GM18502 (cell line): ENCODE measurements at regions not wholly inside any gene's neighbourhood (a gene's known extent, or its start where the extent isn't known, plus 50 kb on each side); places are given as distances from the start of the nearest gene placed in this dataset.
A peak's percentile ranks its signal among the peaks of the same experiment; 100 is the strongest.
"Not testable (repeated sequence)": the region's sequence is repeated elsewhere in the genome, so short reads cannot be mapped to it uniquely, and the experiment has no call there.

Experiments used
- ATAC-seq: cut with Tn5 transposase; IDR thresholded peaks from one replicate; pipeline ENCODE4 v1.9.1; 2021; ENCODE audit warnings: mild to moderate bottlenecking; ENCODE audit not compliant: unreplicated experiment, poor library complexity

DNA sequence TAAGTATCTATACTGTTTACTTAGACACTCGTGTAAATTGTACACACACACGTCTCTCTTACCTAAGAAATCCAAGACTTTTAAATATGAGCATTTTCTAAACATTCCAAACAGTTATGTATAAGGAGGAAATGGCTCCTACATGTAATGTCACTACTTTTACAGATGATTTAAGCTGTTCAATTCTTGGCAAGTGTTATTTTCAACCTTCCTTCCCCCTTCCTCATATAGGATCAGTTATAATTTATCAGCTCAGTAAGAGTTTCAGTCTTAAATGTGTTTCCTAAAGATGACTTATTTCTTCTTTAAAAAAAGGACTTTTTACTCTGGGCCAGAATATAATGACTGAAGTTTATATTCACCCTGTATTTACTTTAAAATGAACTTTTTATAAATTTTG is 601.1 kb downstream of the ANKRD50 start:
- no peak for ATAC-seq

DNA sequence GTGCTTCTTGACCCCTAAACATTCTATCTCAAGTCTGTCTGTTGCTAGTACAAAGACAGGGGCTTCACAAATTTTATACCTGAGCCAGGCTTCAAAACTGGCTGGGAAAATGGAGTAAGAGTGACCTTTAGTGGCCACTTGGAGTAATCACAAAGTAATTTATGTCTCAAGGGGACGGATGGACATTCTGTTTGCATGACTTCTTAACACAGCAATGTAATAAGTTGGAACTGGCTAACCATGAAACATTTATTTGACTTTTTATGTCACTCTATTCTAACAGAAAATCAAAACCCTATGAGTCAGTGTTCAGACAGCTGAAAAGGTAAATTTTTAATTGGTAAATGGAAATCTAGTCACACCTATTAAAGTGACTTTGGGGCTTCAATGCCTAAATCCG is 600.6 kb downstream of the ANKRD50 start:
- peak; percentile 79 for ATAC-seq

DNA sequence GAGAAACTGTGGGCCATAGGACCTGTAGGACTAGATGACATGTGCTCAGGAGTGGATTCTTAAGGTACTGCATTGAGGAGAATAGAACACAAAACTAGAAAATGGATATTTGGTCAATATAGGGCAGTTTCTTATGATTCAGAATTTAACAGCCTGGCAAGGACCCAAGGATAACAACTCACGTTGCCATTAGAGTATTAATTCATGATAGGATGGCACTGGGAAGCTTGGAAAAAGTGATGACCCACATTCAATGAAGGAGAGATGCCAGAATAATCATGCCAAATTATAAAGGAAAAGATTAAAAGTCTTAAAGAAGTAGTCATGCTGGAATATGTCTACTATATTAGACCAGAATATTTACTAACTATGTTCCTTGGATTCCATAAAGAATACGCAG is 594.5 kb downstream of the ANKRD50 start:
- no peak for ATAC-seq

DNA sequence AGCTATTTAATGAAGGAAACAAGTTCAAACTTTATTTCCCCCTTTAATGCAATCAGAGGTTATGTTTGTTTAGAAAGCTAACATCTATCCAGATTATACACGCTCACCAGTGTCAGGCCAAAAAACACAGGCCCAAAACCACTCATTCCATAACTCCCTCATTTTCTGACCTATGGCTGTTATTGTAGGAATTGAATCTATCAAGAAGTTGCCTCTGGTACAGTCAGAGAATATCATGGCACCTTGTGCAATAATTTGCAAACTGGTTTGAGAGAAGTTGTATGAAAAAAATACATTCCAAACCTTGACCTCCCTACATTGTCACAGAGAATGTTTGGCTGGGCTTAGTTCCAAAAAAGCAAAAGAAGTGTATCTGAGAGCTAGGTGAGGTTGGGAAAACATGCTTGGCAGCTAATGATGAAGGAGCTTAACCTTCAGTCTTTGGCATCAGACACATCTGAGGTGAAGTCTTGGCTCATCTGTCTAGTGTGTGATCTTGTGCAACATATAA is 591.0 kb downstream of the ANKRD50 start:
- no peak for ATAC-seq

DNA sequence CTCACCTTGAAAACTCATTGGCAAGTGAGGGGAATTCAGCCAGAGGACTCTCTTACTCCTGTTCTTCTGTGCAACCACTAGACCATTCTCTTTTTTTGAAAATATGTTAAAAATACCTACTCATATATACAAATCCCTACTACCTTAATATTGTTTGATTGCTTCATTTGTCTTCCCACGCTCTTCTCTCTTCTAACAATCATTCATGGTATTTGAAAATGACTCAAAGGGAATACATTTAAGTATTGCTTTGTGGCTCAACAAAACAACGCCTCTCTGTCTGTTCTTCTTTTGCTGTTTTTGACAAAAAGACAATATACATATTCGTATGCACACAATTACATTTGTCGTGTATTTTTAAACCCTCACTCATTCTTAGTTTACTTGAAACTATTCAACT is 589.4 kb downstream of the ANKRD50 start:
- ATAC-seq = no peak

DNA sequence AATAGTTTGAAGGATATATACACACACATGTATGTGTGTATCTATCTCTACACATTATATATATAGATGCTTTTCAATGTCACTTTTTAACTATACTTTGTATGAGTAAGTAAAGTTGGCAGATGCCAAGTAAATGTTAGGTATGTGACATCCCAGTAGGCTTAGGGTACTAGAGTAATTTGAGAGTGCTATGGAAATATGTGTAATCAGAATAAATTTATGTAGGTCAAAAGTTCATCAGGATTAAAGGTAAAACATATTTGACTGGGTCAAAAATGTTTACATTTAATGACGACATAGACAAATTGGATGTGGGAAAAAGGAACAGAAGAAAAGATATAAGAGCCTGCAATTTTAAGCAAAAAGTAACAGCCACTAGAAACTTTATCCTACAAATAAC is 588.8 kb downstream of the ANKRD50 start:
- ATAC-seq = no peak

DNA sequence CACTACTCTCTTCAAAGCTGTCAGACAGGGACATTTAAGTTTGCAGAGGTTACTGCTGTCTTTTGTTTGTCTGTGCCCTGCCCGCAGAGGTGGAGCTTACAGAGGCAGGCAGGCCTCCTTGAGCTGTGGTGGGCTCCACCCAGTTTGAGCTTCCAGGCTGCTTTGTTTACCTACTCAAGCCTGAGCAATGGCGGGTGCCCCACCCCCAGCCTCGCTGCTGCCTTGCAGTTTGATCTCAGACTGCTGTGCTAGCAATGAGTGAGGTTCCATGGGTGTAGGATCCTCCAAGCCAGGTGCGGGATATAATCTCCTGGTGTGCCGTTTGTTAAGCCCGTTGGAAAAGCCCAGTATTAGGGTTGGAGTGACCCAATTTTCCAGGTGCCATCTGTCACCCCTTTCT is 581.2 kb downstream of the ANKRD50 start:
- ATAC-seq = not testable (repeated sequence)

DNA sequence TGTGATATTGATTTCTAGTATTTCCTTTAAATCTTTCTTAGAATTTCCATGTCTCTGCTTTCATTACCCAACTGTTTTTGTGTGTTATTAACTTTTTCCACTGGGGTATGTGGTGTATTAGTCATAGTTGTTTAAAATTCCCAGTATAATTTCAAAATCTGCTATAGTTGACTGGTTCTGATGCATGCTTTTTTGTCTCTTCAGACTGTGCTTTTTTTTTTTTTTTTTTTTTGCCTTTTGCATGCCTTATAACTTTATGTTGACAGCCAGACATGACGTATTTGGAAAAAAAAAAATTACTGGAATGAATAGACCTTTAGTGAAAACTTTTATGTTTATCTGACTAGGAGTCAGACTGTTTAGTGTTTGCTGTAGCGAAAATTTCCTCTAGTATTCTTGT is 580.4 kb downstream of the ANKRD50 start:
- ATAC-seq = no peak

DNA sequence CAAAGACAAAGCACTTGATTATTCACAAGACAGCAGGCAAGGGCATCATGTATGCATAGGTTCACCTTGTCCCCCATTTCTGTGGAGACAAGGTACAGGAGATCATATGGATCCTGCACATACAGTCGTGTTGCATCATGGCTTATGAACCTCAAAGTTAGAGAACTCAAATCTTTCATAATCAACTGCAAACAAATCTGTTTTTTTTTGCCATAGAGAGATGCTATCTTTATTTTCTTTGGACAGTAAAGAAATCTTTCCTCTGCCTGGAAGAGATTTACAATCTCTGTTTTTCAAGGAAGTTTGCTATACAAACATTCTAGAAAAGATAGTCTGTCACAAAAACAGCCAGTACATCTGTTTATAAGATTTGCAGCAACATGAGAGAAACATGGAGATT is 578.8 kb downstream of the ANKRD50 start:
- no peak for ATAC-seq

DNA sequence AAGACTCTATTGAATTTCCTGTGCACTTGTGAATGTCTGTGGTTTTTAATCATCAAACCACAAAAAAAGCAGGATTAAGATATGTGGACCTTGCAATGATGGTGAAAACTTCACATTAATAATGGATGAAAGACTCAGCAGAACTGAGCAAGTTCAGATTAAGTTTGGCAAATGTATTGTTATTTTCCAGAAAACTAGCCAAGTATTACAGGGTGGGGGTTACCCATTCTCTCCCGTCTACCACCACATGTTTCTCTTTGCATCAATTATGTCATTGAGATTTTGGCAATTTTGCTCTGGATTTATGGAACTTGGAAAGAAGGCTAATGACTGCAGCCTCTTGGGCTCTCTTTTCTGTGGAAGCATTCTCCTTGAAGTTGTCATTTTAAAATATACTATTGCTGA is 577.1 kb downstream of the ANKRD50 start:
- ATAC-seq = no peak

DNA sequence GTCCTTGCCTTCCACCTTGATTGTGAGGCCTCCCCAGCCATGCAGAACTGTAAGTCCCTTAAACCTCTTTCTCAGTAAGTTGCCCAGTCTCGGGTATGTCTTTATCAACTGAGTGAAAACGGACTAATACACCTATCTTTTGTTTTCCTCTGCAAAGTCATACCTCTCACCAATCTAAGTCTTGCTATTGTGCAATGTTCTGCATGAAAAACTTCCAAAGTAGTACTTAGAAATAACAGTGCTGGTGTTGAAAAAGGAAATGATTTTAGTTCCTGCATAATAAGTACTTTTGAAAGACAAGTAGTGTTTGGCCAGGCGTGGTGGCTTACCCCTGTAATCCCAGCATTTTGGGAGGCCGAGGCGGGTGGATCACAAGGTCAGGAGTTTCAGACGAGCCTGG is 573.5 kb downstream of the ANKRD50 start:
- no peak for ATAC-seq

DNA sequence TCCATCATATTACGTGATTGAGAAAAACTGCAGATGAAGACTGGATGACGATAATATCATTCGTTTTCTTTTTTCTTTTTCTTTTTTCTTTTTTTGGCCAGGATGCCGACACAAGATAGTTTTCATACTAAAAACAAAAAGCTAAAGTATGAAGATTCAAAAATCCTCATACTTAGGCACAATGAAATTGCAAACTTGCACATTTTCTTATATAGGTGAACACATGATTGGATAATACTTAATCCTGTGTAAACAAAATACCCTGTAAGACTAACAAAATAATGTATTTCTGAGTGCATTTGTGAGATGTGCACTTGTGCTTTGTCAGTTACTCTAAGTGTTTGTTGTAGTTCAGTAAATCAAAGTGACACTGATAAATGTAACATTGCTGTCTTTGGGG is 568.9 kb downstream of the ANKRD50 start:
- ATAC-seq = no peak

DNA sequence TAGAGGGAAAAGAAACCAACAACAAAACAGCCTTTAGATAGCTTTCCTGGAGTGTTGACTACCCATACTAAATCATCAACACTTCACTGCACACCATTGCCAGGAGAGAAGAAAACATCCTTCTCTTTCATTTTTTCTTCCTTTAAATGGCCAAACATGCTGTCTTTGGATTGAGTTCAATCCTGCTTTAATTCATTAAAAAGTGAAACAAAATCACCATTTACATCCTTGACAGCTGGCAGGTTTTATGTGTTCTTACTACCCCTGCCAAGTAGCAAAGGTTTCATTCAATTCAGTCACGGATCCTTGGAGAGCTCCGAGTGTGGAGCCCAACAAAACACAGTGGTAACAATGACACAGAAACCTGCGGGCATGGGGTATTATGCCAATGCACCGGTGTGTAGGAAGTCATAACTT is 568.3 kb downstream of the ANKRD50 start:
- ATAC-seq = no peak

DNA sequence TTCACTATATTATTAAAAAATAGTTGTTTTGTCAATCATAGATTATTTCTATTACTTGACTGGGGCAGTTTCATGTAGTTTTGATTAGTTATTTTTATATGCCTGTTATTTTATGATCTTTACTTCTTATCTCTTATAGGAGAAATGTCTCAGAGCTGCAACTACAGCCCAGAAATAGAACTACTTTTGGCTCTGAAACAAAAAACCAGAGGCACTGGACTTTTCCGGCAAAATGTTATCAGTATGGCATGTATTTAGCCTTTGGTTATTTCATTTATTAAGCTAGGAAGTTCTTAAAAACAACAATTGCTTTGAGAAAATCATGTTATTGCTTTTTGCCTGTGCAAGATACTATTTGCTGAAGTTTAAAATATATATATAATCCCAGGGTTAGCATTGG is 566.5 kb downstream of the ANKRD50 start:
- no peak for ATAC-seq

DNA sequence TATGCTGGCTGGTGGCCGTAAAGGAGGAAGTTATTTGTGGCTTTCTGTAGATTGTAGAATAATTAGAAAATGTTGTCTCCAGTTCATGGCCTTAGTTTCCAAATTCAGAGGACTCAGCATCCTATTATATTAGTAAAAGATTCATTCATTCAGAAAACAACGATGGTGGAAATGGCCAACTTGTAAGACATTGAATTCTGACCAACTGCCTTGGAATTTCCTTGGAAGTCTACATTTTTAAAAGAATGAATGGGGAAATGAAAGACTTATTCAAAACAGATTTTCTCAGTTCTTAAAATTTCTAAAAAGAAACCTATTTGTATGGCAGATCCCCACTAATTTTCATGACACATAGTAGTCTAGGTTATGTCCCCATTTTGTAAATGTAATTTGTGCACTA is 561.5 kb downstream of the ANKRD50 start:
- no peak for ATAC-seq

DNA sequence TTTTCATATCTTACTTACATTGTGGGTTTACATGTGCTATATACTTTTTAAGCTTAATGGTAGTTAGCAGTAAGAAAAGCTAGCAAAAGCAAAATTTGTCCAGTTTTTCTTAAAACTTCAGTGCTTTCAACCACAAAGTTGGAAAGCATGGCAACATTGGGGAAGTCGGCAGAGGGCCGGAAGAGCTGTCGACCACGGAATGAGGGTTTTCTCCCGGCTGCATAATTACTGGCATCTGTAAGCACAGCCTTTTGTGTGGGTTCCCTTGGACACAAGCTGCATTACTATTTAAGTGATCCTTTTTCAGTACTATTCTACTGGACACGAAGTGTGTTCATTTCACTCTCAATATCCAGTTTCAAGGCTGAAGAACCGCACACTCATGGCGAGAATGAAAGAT is 560.4 kb downstream of the ANKRD50 start:
- ATAC-seq = no peak

DNA sequence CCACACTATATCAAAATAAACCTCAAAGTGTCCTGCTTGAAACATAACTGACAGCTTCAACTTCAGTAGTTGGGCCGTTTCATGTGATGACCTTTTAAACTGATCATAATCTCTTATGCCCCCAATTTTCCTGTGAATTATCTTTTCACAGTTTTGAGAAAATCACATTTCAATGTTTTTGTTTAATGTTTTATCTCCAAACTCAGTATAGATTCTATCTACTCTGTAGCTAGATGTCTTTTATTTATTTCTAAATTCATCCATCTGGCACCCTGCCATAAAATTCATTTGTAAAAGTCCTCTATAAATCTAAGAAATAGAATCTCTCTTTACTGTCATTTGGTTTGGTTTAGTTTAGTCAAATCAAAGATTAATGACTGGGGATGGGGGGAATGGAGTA is 557.3 kb downstream of the ANKRD50 start:
- no peak for ATAC-seq

DNA sequence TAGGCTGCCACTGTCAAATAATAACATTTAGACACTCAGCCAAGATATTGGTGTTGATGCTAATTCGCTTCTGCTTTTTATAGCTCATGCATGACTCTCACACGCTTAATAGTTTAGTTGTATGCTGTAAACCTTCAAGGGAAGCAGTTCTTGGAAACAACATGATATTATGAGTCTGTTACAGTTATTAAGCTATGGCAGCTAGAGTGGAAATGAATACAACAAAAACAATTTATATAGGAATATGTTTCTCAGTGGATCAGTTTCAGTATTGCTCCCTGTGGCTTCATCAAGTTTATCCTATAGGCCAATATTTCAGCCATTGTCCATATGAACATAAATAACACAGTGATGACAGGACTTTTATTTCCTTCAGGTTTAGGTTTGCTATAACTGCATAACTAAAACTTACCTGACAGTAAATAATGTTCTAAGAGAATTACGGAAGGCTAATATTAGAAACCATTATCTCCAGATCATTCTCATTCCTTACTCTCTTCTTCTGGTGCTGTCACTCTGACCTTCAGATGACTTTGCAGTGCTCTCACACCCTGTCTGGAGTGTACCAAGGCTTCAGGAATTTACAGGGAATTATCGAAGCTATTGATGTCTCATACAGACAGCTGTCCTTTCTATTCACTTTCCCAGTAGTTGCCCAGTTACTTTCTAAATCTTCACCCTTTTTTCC is 555.0 kb downstream of the ANKRD50 start:
- no peak for ATAC-seq

DNA sequence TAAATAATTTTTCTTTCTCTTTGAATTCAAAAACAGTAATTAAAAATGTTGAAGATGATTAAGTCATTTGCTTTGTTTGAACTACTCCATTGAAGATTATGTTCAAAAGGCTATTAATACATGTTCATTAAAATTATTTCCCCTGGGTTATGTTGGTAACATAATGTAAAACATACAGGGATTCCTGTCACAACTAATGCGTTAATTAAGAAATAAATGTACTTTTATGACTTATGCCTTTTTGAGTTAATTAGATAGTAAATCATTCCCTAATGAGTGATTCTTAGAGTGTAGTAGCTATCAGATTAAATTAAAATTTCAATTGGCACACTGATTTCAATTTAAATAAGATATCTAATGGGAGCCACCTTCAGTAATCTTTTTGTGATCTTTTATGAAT is 549.1 kb downstream of the ANKRD50 start:
- no peak for ATAC-seq

DNA sequence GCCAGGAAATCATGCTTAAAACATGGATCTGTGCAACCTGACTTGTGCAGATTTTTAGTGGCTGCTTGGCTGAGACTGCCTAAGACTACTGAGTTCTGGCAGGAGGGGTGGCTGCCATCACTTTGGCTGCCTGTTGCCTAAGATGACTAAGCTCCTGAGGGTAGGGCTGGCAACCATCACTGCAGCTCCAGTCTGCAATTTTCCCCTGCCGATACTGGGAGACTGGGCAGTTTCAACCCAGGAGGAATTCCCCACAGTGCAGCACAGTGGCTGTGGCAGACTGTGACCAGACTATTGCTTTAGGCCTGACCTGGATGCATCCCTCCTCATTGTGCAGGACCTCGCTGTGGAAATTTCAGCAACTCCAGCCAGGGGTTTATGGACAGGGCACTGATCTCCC is 544.9 kb downstream of the ANKRD50 start:
- ATAC-seq = no peak

DNA sequence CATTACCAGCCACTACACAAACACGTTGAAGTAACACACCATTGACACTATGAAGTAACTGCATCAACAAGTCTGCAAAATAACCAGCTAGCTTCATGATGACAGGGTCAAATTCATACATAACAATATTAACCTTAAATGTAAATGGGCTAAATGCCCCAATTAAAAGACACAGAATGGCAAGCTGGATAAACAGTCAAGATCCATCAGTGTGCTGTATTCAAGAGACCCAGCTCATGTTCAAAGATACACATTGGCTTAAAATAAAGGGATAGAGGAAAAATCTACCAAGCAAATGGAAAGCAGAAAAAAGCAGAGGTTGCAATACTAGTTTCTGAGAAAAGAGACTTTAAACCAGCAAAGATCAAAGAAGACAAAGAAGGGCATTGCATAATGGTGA is 543.0 kb downstream of the ANKRD50 start:
- ATAC-seq = not testable (repeated sequence)

DNA sequence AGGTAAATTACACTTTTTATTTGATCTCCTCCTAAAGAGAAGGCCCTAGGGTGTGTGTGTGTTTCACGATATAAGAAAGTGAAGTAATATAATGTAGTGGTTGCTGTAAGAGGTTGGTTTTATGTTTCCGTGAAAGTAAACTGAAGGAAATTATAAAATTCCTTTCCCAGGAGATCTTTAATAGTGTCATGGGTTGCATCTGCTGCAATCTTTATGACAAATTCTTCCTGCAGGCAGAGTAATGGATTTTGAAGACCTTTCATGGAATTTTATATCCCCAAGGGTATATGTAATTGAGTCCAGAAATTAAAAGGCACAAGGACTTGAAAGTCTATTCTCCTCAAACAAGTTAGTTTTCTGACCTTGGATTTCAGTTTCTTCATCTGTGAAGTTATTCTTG is 538.6 kb downstream of the ANKRD50 start:
- no peak for ATAC-seq
